HAP-1 (cell line): ENCODE measurements at regions not wholly inside any gene's neighbourhood (a gene's known extent, or its start where the extent isn't known, plus 50 kb on each side); places are given as distances from the start of the nearest gene placed in this dataset.
"Not testable (repeated sequence)": the region's sequence is repeated elsewhere in the genome, so short reads cannot be mapped to it uniquely, and the experiment has no call there.

Experiments
- DNase-seq, 2 experiments: peaks; one replicate each; pipeline ENCODE4 v3.0.0-alpha.2; 2016 to 2020; ENCODE audit warnings: low spot score in 2 of 2
- H3K27me3 ChIP-seq: fragments of 250-450 bp; sonication (Bioruptor Pico); 2 replicates; pipeline ENCODE4 v1.5.1; 2020; ENCODE audit warnings: low read depth, mild to moderate bottlenecking, moderate library complexity
- H3K36me3 ChIP-seq: fragments of 250-450 bp; sonication (Bioruptor Pico); replicated peaks from 2 replicates; pipeline ENCODE4 v1.5.1; 2020; ENCODE audit warnings: mild to moderate bottlenecking
- H3K4me1 ChIP-seq: fragments of 250-450 bp; sonication (Bioruptor Pico); 2 replicates; pipeline ENCODE4 v1.5.1; 2020; ENCODE audit warnings: mild to moderate bottlenecking
- H3K4me3 ChIP-seq: fragments of 250-450 bp; sonication (Bioruptor Pico); 2 replicates; pipeline ENCODE4 v1.5.1; 2020; ENCODE audit warnings: mild to moderate bottlenecking, moderate library complexity
- H3K9me3 ChIP-seq: fragments of 250-450 bp; sonication (Bioruptor Pico); 2 replicates; pipeline ENCODE4 v1.5.1; 2020; ENCODE audit warnings: mild to moderate bottlenecking, moderate library complexity
- in situ Hi-C: fragments of 300-500 bp; cut with MboI; formaldehyde crosslinking; loops from 3 replicates; pipeline ENCODE4 v1.14.3; 2020; ENCODE audit warnings: low sequenced_read_pairs, inconsistent platforms, mixed read lengths

- Histone ChIP-seq H3K27me3 (no peaks in the 10 kb centered on the region), H3K36me3 (no peaks in the 10 kb centered on the region), H3K4me1 (no peaks in the 10 kb centered on the region), H3K9me3 (no peaks in the 10 kb centered on the region), H3K4me3 (no peak overlapping the region)
- in situ Hi-C loops: no loop called here
- no peak for DNase-seq
Observed at GRCh38 chr16:5775916-5776315, 678.3 kb upstream of the EEF2KMT start.

GRCh38 chr16:5770118-5770517 is 672.5 kb upstream of the EEF2KMT start:
- DNase-seq: no peak
- in situ Hi-C loops: no loop called here
- Histone ChIP-seq H3K27me3 (no peaks in the 10 kb centered on the region), H3K9me3 (no peaks in the 10 kb centered on the region), H3K4me1 (no peaks in the 10 kb centered on the region), H3K4me3 (no peak overlapping the region), H3K36me3 (no peaks in the 10 kb centered on the region)

GRCh38 chr16:5769513-5769912 is 671.9 kb upstream of the EEF2KMT start:
- H3K36me3 ChIP-seq: no peaks in the 10 kb centered on the region
- H3K9me3 ChIP-seq: no peaks in the 10 kb centered on the region
- no peaks in the 10 kb centered on the region for H3K4me1 ChIP-seq
- in situ Hi-C loops: no loop called here
- DNase-seq: no peak
- no peaks in the 10 kb centered on the region for H3K27me3 ChIP-seq
- no peak overlapping the region for H3K4me3 ChIP-seq

GRCh38 chr16:5768445-5768844 is 670.9 kb upstream of the EEF2KMT start:
- Histone ChIP-seq H3K4me1 (no peaks in the 10 kb centered on the region), H3K36me3 (no peaks in the 10 kb centered on the region), H3K4me3 (no peak overlapping the region), H3K9me3 (no peaks in the 10 kb centered on the region), H3K27me3 (no peaks in the 10 kb centered on the region)
- DNase-seq: no peak
- in situ Hi-C loops: no loop called here

GRCh38 chr16:5763176-5763575 is 665.6 kb upstream of the EEF2KMT start:
- H3K4me3 ChIP-seq: no peak overlapping the region
- no peak for DNase-seq
- H3K36me3 ChIP-seq: no peaks in the 10 kb centered on the region
- in situ Hi-C loops: no loop called here
- H3K9me3 ChIP-seq: no peaks in the 10 kb centered on the region
- no peaks in the 10 kb centered on the region for H3K27me3 ChIP-seq
- H3K4me1 ChIP-seq: no peaks in the 10 kb centered on the region

- Histone ChIP-seq H3K27me3 (no peaks in the 10 kb centered on the region), H3K9me3 (no peaks in the 10 kb centered on the region), H3K4me1 (no peaks in the 10 kb centered on the region), H3K36me3 (no peaks in the 10 kb centered on the region), H3K4me3 (no peak overlapping the region)
- in situ Hi-C loops: no loop called here
- no peak for DNase-seq
Observed at GRCh38 chr16:5762362-5762761, 664.8 kb upstream of the EEF2KMT start.

GRCh38 chr16:5761592-5761991 is 664.0 kb upstream of the EEF2KMT start:
- Histone ChIP-seq H3K27me3 (no peaks in the 10 kb centered on the region), H3K36me3 (no peaks in the 10 kb centered on the region), H3K4me1 (no peaks in the 10 kb centered on the region), H3K4me3 (no peak overlapping the region), H3K9me3 (no peaks in the 10 kb centered on the region)
- in situ Hi-C loops: no loop called here
- DNase-seq: no peak

GRCh38 chr16:5758281-5758680 is 660.7 kb upstream of the EEF2KMT start:
- Histone ChIP-seq H3K36me3 (no peaks in the 10 kb centered on the region), H3K4me3 (no peak overlapping the region), H3K9me3 (no peaks in the 10 kb centered on the region), H3K27me3 (no peaks in the 10 kb centered on the region), H3K4me1 (no peaks in the 10 kb centered on the region)
- in situ Hi-C loops: no loop called here
- no peak for DNase-seq

- H3K4me3 ChIP-seq: no peak overlapping the region
- no peaks in the 10 kb centered on the region for H3K9me3 ChIP-seq
- no peaks in the 10 kb centered on the region for H3K4me1 ChIP-seq
- in situ Hi-C loops: no loop called here
- no peaks in the 10 kb centered on the region for H3K27me3 ChIP-seq
- no peak for DNase-seq
- H3K36me3 ChIP-seq: no peaks in the 10 kb centered on the region
Observed at GRCh38 chr16:5756969-5757368, 659.4 kb upstream of the EEF2KMT start.

- Histone ChIP-seq H3K4me1 (no peaks in the 10 kb centered on the region), H3K36me3 (no peaks in the 10 kb centered on the region), H3K27me3 (no peaks in the 10 kb centered on the region), H3K4me3 (no peak overlapping the region), H3K9me3 (no peaks in the 10 kb centered on the region)
- no peak for DNase-seq
- in situ Hi-C loops: no loop called here
Observed at GRCh38 chr16:5753381-5753780, 655.8 kb upstream of the EEF2KMT start.

- no peaks in the 10 kb centered on the region for H3K4me1 ChIP-seq
- no peaks in the 10 kb centered on the region for H3K36me3 ChIP-seq
- in situ Hi-C loops: no loop called here
Observed at GRCh38 chr16:5751216-5751615, 653.6 kb upstream of the EEF2KMT start.

GRCh38 chr16:5750439-5750838 is 652.8 kb upstream of the EEF2KMT start:
- H3K27me3 ChIP-seq, in situ Hi-C loops, H3K4me3 ChIP-seq, H3K4me1 ChIP-seq, H3K9me3 ChIP-seq, H3K36me3 ChIP-seq, DNase-seq: not testable (repeated sequence)

More at GRCh38 chr16:5751216-5751615, 653.6 kb upstream of the EEF2KMT start:
- H3K27me3 ChIP-seq: no peaks in the 10 kb centered on the region
- no peak overlapping the region for H3K4me3 ChIP-seq
- H3K9me3 ChIP-seq: no peaks in the 10 kb centered on the region
- DNase-seq: no peak

- no peaks in the 10 kb centered on the region for H3K36me3 ChIP-seq
- no peak overlapping the region for H3K4me3 ChIP-seq
- no peaks in the 10 kb centered on the region for H3K27me3 ChIP-seq
- no peaks in the 10 kb centered on the region for H3K4me1 ChIP-seq
- DNase-seq: no peak
- in situ Hi-C loops: no loop called here
- no peaks in the 10 kb centered on the region; the same call in 1 of the 2 replicates for H3K9me3 ChIP-seq
Observed at GRCh38 chr16:5738586-5738985, 641.0 kb upstream of the EEF2KMT start.

GRCh38 chr16:5736209-5736930 is 638.8 kb upstream of the EEF2KMT start:
- no peaks in the 10 kb centered on the region for H3K4me1 ChIP-seq
- H3K9me3 ChIP-seq: peaks cover 5% of the 10 kb centered on the region
- H3K4me3 ChIP-seq: no peak overlapping the region
- no peaks in the 10 kb centered on the region for H3K27me3 ChIP-seq
- H3K36me3 ChIP-seq: no peaks in the 10 kb centered on the region
- no peak for DNase-seq
- in situ Hi-C loops: no loop called here

- H3K4me1 ChIP-seq: no peaks in the 10 kb centered on the region
- in situ Hi-C loops: no loop called here
- no peaks in the 10 kb centered on the region for H3K36me3 ChIP-seq
- peaks cover 5% of the 10 kb centered on the region for H3K9me3 ChIP-seq
- DNase-seq: no peak
- H3K27me3 ChIP-seq: no peaks in the 10 kb centered on the region
- H3K4me3 ChIP-seq: no peak overlapping the region
Observed at GRCh38 chr16:5735444-5735843, 637.8 kb upstream of the EEF2KMT start.
